HPDE6-E6E7 (cell line): ENCODE measurements at regions not wholly inside any gene's neighbourhood (a gene's known extent, or its start where the extent isn't known, plus 50 kb on each side); places are given as distances from the start of the nearest gene placed in this dataset.
A peak's percentile ranks its signal among the peaks of the same experiment; 100 is the strongest.

ENCODE experiments used
- DNase-seq: peaks from one replicate; pipeline ENCODE4 v3.0.0; 2011; ENCODE audit warnings: missing footprints; ENCODE audit errors: extremely low spot score

DNA sequence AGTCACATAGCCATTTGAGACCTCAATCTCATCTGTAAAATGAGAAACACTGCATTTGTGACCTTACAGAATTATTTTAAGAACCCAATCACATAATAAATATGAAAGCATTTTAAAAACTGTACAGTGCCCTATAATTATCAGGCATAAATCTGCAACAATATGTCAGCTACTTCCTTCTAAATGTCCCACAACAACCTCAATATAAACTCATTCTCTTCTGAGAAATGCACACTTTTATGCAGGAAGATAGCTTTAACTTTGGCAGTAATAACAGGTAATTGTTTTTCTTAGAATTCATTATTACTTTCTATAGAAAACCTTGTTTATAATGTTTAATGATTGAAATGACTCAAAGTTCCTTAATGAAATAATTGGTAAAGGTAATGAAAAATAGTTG is 400.7 kb upstream of the AGTR1 start:
- no peak for DNase-seq

GRCh38 chr3:148307443-148307843 is 390.3 kb upstream of the AGTR1 start:
- DNase-seq: no peak

DNA sequence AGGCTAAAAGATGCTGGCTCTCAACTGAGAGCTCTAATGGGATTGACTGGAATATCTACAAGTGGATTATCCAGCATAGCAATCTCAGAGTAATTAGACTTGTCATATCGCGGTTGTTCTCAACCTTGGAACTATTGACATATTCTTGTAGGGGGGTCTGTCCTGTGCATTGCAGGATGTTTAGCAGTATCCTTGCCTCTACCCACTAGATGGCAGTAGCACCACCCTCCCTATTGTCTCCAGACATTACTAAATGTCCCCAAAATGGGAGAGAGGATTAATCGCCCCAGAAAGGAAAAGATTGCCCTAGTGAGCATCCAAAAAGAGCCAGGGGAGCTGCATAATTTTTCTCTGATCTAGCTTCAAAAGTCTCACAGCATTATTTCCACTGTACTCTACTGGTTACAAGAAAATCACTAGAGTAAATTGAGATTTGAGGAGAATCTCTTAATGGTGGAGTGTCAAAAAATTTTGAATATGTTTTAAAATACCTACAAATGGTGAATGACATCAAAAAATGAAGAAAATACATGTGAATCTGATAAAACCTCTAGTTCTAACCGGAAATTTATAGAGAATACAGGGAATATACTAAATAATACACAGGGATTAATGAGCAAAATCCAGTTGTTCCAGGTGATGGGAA is 388.2 kb upstream of the AGTR1 start:
- peak; percentile 28 for DNase-seq

- no peak for DNase-seq
Measured at GRCh38 chr3:148315756-148316155, 381.9 kb upstream of the AGTR1 start.

DNA sequence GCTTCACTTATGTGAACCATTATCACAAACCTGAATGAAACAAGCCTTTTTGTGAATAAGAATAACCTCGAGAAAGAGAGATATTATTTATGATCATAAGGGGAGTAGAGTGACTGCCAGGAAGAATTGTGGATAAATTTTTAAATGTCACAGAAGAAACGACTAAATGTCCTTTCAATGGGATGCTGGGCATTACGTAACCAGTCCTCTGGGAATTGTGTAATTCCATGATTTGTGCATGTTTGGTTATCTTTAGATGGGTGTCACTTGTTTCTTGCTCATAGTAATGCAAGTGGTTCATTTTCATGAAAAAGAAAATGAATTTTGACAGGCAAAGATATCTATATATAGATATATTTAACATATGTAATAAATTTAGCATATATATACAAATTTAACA is 379.5 kb upstream of the AGTR1 start:
- no peak for DNase-seq

- peak; percentile 29 for DNase-seq
Measured at GRCh38 chr3:148319161-148319915, 378.4 kb upstream of the AGTR1 start.

GRCh38 chr3:148319960-148320359 is 377.7 kb upstream of the AGTR1 start:
- no peak for DNase-seq

- no peak for DNase-seq
Measured at GRCh38 chr3:148329481-148330235, 368.0 kb upstream of the AGTR1 start.

GRCh38 chr3:148330542-148330941 is 367.2 kb upstream of the AGTR1 start:
- DNase-seq: no peak

GRCh38 chr3:148331081-148331846 is 366.4 kb upstream of the AGTR1 start:
- no peak for DNase-seq

DNA sequence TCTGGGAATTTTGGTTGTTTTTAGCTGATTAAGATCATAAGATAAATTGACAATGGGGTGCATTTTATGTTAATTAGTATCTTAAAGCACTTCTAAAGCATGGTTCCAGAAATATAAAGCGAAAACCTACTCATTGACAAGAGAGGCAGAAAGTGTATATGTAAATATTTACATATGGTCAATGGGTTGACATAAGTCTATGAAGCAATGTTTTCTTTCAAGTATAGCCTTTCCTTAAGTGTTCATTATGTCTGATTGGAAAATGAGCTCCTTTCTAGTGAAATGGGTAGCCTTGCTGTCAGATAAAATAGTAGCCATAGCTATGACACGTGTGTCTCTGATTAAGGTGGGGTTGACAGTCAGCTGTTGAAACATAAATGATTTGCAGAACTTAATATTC is 365.2 kb upstream of the AGTR1 start:
- DNase-seq: no peak

DNA sequence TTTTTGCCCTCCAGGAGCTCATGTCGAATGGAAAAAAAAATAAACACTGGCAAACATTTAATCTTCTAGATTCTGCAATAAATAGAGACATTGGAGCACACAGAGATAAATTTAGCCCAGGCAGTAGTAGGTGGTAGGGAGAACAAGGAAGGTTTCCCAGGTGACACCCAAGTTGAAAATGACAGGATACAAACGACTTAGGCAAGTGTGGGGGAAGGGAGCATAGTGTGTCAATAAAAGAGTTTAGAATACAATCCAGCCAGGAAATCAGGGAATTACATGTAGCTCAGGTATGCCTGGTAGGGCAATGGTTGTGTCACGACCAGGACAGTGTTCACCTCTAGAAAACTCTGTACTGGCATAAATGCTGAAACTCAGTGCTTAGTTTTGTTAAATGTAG is 364.6 kb upstream of the AGTR1 start:
- no peak for DNase-seq

- no peak for DNase-seq
Measured at GRCh38 chr3:148335612-148336011, 362.1 kb upstream of the AGTR1 start.

- no peak for DNase-seq
Measured at GRCh38 chr3:148343416-148343815, 354.3 kb upstream of the AGTR1 start.

GRCh38 chr3:148344521-148344920 is 353.2 kb upstream of the AGTR1 start:
- no peak for DNase-seq

DNA sequence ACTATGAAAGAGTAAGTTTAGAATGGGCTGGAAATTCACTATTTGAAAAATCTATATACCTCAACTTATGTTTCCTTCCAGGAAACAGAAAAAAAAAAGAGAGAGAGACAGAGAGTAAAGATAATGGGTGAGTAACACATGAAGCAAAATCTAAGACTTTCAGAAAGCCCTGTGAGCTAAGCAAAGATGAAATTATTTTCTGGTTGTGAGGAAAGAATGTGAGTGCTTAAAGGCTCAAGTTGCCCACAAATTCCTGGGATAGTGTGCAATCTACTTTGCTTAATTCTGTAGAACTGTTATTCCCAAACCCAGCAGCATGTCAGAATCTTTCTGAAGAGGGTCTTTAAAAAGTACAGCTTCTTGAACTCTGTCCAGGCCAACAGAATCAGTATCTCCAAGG is 337.7 kb upstream of the AGTR1 start:
- no peak for DNase-seq

DNA sequence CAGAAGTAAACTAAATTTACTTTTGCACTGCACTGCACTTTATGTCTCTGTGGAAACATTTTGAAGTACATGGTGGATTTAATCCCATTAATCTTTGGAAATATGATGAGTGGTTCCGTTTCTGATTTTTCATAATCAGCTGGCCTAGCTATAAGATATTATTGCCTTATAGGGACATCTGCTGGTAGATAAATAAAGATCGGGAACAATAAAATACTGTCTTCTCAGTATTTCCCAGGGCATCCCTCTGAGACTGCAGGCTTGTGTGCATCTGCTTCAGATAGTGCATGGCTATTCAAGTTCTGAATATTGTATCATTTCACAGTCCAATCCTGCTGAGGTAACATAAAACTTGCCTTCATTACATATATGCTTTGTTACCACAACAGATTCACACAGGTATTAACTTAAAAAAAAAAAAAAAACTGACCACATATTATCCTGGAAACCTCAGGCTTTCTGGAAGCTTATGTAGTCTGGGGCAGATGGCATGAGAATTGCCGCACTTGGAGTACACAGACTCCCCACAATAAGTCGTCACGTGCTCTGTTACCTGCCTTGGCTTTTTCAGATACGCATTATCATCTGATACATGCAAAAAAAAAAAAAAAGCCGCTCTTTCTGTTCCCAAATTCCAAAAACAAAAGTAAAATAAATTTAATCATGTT is 330.8 kb upstream of the AGTR1 start:
- DNase-seq: peak; percentile 14

DNA sequence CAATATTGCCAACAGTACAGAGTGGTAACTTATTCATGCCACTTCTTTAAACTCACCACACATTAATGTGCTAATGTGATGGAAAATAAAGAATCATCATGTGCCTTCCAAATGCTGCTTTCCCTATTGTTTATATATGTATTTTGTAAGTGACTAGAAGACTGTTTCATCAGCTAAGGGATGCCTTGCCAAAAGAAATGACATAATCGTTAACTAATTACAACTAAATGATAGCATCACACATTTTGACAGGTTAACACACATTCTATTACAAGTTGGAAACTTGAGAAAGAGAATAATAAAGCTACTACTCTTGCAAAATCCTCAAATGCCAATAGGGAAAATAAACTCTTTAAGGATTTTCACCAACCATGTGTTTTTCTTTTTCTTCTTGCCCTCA is 329.9 kb upstream of the AGTR1 start:
- DNase-seq: no peak

GRCh38 chr3:148369381-148369780 is 328.3 kb upstream of the AGTR1 start:
- no peak for DNase-seq

GRCh38 chr3:148372206-148372875 is 325.4 kb upstream of the AGTR1 start:
- peak; percentile 28 for DNase-seq

DNA sequence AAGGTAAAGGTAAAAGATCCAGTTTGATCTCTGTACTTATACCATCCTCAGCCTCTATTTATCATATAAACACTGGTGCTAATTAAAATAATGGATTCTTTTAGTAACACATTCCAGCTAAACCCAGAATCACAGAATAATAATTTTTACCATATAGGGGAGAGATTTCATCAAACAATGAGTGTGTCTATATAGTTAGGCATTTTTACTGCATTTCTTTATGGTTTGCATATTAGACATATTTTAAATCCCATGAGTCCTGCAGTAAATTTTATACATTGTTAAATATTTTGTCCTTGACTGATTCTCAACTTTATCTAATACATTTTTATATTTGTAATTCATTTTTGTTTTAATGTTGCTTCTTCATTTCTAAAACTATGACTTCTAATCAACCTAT is 323.7 kb upstream of the AGTR1 start:
- no peak for DNase-seq
